ENCODE measurements at regions not wholly inside any gene's neighbourhood (a gene's known extent, or its start where the extent isn't known, plus 50 kb on each side); places are given as distances from the start of the nearest gene placed in this dataset.

GRCh38 chr5:39902626-39903025 is 477.8 kb upstream of the DAB2 start:
- TF ChIP-seq CTCF (IDR thresholded peaks at IDR 0.05) = no peak
- H3K9me3 ChIP-seq (ENCODE audit: control insufficient read depth, low read length) = no peaks in the 10 kb centered on the region

GRCh38 chr5:39898731-39899130 is 474.0 kb upstream of the DAB2 start:
- Histone ChIP-seq H3K36me3 (ENCODE audit: control insufficient read depth, insufficient read depth, low read length) (no peaks in the 10 kb centered on the region), H3K27me3 (ENCODE audit: control insufficient read depth, insufficient read depth, low read length) (no peaks in the 10 kb centered on the region), H3K27ac (no peak overlapping the region), H2AFZ (no peak overlapping the region), H3K9me3 (ENCODE audit: control insufficient read depth, low read length) (no peaks in the 10 kb centered on the region), H3K4me3 (ENCODE audit: low read depth, low read length) (no peak overlapping the region), H3K4me1 (no peaks in the 10 kb centered on the region), H3K79me2 (no peaks in the 10 kb centered on the region), H3K9ac (no peak overlapping the region), H3K4me2 (ENCODE audit: low read length) (no peak overlapping the region)
- TF ChIP-seq CTCF (IDR thresholded peaks at IDR 0.05) = no peak

More at GRCh38 chr5:39902626-39903025, 477.8 kb upstream of the DAB2 start:
- Histone ChIP-seq H2AFZ (no peak overlapping the region), H3K4me1 (no peaks in the 10 kb centered on the region), H3K27me3 (ENCODE audit: control insufficient read depth, insufficient read depth, low read length) (no peaks in the 10 kb centered on the region), H3K9ac (no peak overlapping the region), H3K36me3 (ENCODE audit: control insufficient read depth, insufficient read depth, low read length) (no peaks in the 10 kb centered on the region), H3K79me2 (no peaks in the 10 kb centered on the region), H3K4me3 (ENCODE audit: low read depth, low read length) (no peak overlapping the region), H3K27ac (no peak overlapping the region), H3K4me2 (ENCODE audit: low read length) (no peak overlapping the region)

GRCh38 chr5:39896706-39897105 is 471.9 kb upstream of the DAB2 start:
- Histone ChIP-seq H3K36me3 (ENCODE audit: control insufficient read depth, insufficient read depth, low read length) (no peaks in the 10 kb centered on the region), H3K9me3 (ENCODE audit: control insufficient read depth, low read length) (no peaks in the 10 kb centered on the region)

GRCh38 chr5:39896104-39896503 is 471.3 kb upstream of the DAB2 start:
- Histone ChIP-seq H3K79me2 (no peaks in the 10 kb centered on the region), H3K4me1 (no peaks in the 10 kb centered on the region), H3K27ac (no peak overlapping the region), H3K4me3 (ENCODE audit: low read depth, low read length) (no peak overlapping the region), H3K36me3 (ENCODE audit: control insufficient read depth, insufficient read depth, low read length) (no peaks in the 10 kb centered on the region), H3K27me3 (ENCODE audit: control insufficient read depth, insufficient read depth, low read length) (no peaks in the 10 kb centered on the region), H3K9ac (no peak overlapping the region), H3K4me2 (ENCODE audit: low read length) (no peak overlapping the region), H3K9me3 (ENCODE audit: control insufficient read depth, low read length) (no peaks in the 10 kb centered on the region), H2AFZ (no peak overlapping the region)
- TF ChIP-seq CTCF (IDR thresholded peaks at IDR 0.05) = no peak

More at GRCh38 chr5:39896706-39897105, 471.9 kb upstream of the DAB2 start:
- Histone ChIP-seq H3K27me3 (ENCODE audit: control insufficient read depth, insufficient read depth, low read length) (no peaks in the 10 kb centered on the region), H3K4me2 (ENCODE audit: low read length) (no peak overlapping the region), H3K4me1 (no peaks in the 10 kb centered on the region), H3K4me3 (ENCODE audit: low read depth, low read length) (no peak overlapping the region), H3K79me2 (no peaks in the 10 kb centered on the region), H3K9ac (no peak overlapping the region), H3K27ac (no peak overlapping the region), H2AFZ (no peak overlapping the region)
- TF ChIP-seq CTCF (IDR thresholded peaks at IDR 0.05) = no peak

GRCh38 chr5:39892708-39893107 is 467.9 kb upstream of the DAB2 start:
- no peaks in the 10 kb centered on the region for H3K9me3 ChIP-seq (ENCODE audit: control insufficient read depth, low read length)
- H3K4me3 ChIP-seq (ENCODE audit: low read depth, low read length) = no peak overlapping the region
- no peak for TF ChIP-seq CTCF (IDR thresholded peaks at IDR 0.05)
- no peak overlapping the region for H3K4me2 ChIP-seq (ENCODE audit: low read length)
- H3K4me1 ChIP-seq = no peaks in the 10 kb centered on the region
- H2AFZ ChIP-seq = no peak overlapping the region
- H3K36me3 ChIP-seq (ENCODE audit: control insufficient read depth, insufficient read depth, low read length) = no peaks in the 10 kb centered on the region
- H3K9ac ChIP-seq = no peak overlapping the region
- no peak overlapping the region for H3K27ac ChIP-seq
- H3K79me2 ChIP-seq = no peaks in the 10 kb centered on the region
- H3K27me3 ChIP-seq (ENCODE audit: control insufficient read depth, insufficient read depth, low read length) = no peaks in the 10 kb centered on the region
